ENCODE measurements at regions not wholly inside any gene's neighbourhood (a gene's known extent, or its start where the extent isn't known, plus 50 kb on each side); places are given as distances from the start of the nearest gene placed in this dataset.

- no peaks in the 10 kb centered on the region for H3K4me1 Mint-ChIP-seq (ENCODE audit: low read depth)
Measured at GRCh38 chr9:81771571-81771970, 82.2 kb upstream of the TLE1 start.

GRCh38 chr9:81772144-81772543 is 82.8 kb upstream of the TLE1 start:
- H3K27ac ChIP-seq (ENCODE audit: low read depth in 1 of 2, low read length in 2 of 2), result no peak overlapping the region
- no peaks in the 10 kb centered on the region for H3K27me3 ChIP-seq (ENCODE audit: control insufficient read depth in 1 of 2, insufficient read depth in 2 of 2, low read length in 2 of 2)
- H3K4me1 ChIP-seq (ENCODE audit: insufficient read depth, low read length), result no peaks in the 10 kb centered on the region
- ChIA-PET CTCF (interaction anchor here (1.5 kb wide), 1 partner anchor 18 kb away, joined by 3 read pairs; no protein-coding TSS in a partner anchor), POLR2A (no interaction called here)
- no peaks in the 10 kb centered on the region for H3K9me3 Mint-ChIP-seq
- H3K4me1 Mint-ChIP-seq (ENCODE audit: low read depth), result no peaks in the 10 kb centered on the region
- H3K36me3 Mint-ChIP-seq (ENCODE audit: low read depth), result no peaks in the 10 kb centered on the region
- no peak for TF ChIP-seq CTCF (IDR thresholded peaks at IDR 0.05)
- H3K36me3 ChIP-seq (ENCODE audit: insufficient read depth, low read length), result no peaks in the 10 kb centered on the region
- peaks cover 0 to 8% of the 10 kb centered on the region in 2 experiments for H3K9me3 ChIP-seq (ENCODE audit: control insufficient read depth in 1 of 2, insufficient read depth in 1 of 2, low read length in 2 of 2)
- H3K27ac Mint-ChIP-seq, result no peak overlapping the region
- ATAC-seq (ENCODE audit: poor library complexity) (no peak), DNase-seq (no peak)
- H3K27me3 Mint-ChIP-seq, result no peaks in the 10 kb centered on the region
- H3K4me3 ChIP-seq (ENCODE audit: low read length), result no peak overlapping the region
- intact Hi-C loops (cut with DNase I, micrococcal nuclease), result no loop called here
- no peak overlapping the region for H3K4me3 Mint-ChIP-seq

More at GRCh38 chr9:81771571-81771970, 82.2 kb upstream of the TLE1 start:
- H3K9me3 ChIP-seq (ENCODE audit: control insufficient read depth in 1 of 2, insufficient read depth in 1 of 2, low read length in 2 of 2), result peaks cover 0 to 8% of the 10 kb centered on the region in 2 experiments
- H3K27ac Mint-ChIP-seq, result no peak overlapping the region
- H3K27me3 Mint-ChIP-seq, result no peaks in the 10 kb centered on the region
- no peak overlapping the region for H3K27ac ChIP-seq (ENCODE audit: low read depth in 1 of 2, low read length in 2 of 2)
- no peaks in the 10 kb centered on the region for H3K9me3 Mint-ChIP-seq
- no peaks in the 10 kb centered on the region for H3K27me3 ChIP-seq (ENCODE audit: control insufficient read depth in 1 of 2, insufficient read depth in 2 of 2, low read length in 2 of 2)
- TF ChIP-seq CTCF (IDR thresholded peaks at IDR 0.05), result no peak
- no peak overlapping the region for H3K4me3 ChIP-seq (ENCODE audit: low read length)
- DNase-seq (no peak), ATAC-seq (ENCODE audit: poor library complexity) (no peak)
- H3K4me3 Mint-ChIP-seq, result no peak overlapping the region
- H3K36me3 Mint-ChIP-seq (ENCODE audit: low read depth), result no peaks in the 10 kb centered on the region
- no peaks in the 10 kb centered on the region for H3K4me1 ChIP-seq (ENCODE audit: insufficient read depth, low read length)
- ChIA-PET POLR2A (no interaction called here), CTCF (interaction anchor here (1.5 kb wide), 1 partner anchor 18 kb away, joined by 3 read pairs; no protein-coding TSS in a partner anchor)
- intact Hi-C loops (cut with DNase I, micrococcal nuclease), result no loop called here
- no peaks in the 10 kb centered on the region for H3K36me3 ChIP-seq (ENCODE audit: insufficient read depth, low read length)

GRCh38 chr9:81776390-81776789 is 87.0 kb upstream of the TLE1 start:
- CTCF ChIA-PET, result no interaction called here
- no peaks in the 10 kb centered on the region for H3K36me3 Mint-ChIP-seq (ENCODE audit: low read depth)
- TF ChIP-seq CTCF (IDR thresholded peaks at IDR 0.05), result no peak

More at GRCh38 chr9:81776390-81776789, 87.0 kb upstream of the TLE1 start:
- intact Hi-C loops (cut with DNase I, micrococcal nuclease), result no loop called here
- H3K4me3 Mint-ChIP-seq, result no peak overlapping the region
- Histone ChIP-seq H3K9me3 (ENCODE audit: control insufficient read depth in 1 of 2, insufficient read depth in 1 of 2, low read length in 2 of 2) (peaks cover 0 to 8% of the 10 kb centered on the region in 2 experiments), H3K36me3 (ENCODE audit: insufficient read depth, low read length) (no peaks in the 10 kb centered on the region), H3K27me3 (ENCODE audit: control insufficient read depth in 1 of 2, insufficient read depth in 2 of 2, low read length in 2 of 2) (no peaks in the 10 kb centered on the region), H3K27ac (ENCODE audit: low read depth in 1 of 2, low read length in 2 of 2) (no peak overlapping the region), H3K4me3 (ENCODE audit: low read length) (no peak overlapping the region), H3K4me1 (ENCODE audit: insufficient read depth, low read length) (no peaks in the 10 kb centered on the region)
- H3K27me3 Mint-ChIP-seq, result no peaks in the 10 kb centered on the region
- ATAC-seq (ENCODE audit: poor library complexity) (no peak), DNase-seq (no peak)
- no peaks in the 10 kb centered on the region for H3K9me3 Mint-ChIP-seq
- H3K4me1 Mint-ChIP-seq (ENCODE audit: low read depth), result no peaks in the 10 kb centered on the region
- POLR2A ChIA-PET, result no interaction called here
- no peak overlapping the region for H3K27ac Mint-ChIP-seq

Measured in CD4-positive, alpha-beta T cell (primary cell).